H54 (cell line): ENCODE measurements at regions not wholly inside any gene's neighbourhood (a gene's known extent, or its start where the extent isn't known, plus 50 kb on each side); places are given as distances from the start of the nearest gene placed in this dataset.

Experiments used
- DNase-seq: peaks from one replicate; pipeline ENCODE4 v3.0.0; 2011; ENCODE audit warnings: low spot score, mixed read lengths; ENCODE audit not compliant: insufficient read length
- FAIRE-seq: peaks from 3 replicates; lab custom pipeline; 2011; peaks lifted over from hg19 to GRCh38; lab: Jason Lieb, UNC
- POLR2A ChIP-seq: IDR thresholded peaks from 2 replicates; pipeline ENCODE4 v1.6.1; 2011; ENCODE audit warnings: low read depth, mild to moderate bottlenecking, low read length

DNA sequence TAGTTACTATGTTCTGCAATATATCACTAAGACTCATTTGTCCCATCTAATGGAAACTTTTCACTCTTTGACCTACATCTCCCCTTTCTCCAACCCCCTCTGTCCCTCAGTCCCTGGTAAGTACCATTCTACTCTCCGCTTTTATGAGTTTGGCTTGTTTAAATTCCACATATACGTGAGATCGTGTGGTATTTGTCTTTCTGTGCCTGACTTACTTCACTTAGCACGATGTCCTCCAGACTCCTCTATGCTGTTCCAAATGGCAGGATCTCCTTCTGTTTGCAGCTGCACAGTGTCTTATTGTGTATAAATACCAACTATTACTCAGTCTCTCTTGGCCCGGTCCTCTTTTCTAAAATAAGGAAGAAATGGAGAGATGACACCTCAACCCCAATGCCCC is 205.4 kb upstream of the NTM start:
- no peak for FAIRE-seq
- DNase-seq, result no peak
- TF ChIP-seq POLR2A, result no peak

DNA sequence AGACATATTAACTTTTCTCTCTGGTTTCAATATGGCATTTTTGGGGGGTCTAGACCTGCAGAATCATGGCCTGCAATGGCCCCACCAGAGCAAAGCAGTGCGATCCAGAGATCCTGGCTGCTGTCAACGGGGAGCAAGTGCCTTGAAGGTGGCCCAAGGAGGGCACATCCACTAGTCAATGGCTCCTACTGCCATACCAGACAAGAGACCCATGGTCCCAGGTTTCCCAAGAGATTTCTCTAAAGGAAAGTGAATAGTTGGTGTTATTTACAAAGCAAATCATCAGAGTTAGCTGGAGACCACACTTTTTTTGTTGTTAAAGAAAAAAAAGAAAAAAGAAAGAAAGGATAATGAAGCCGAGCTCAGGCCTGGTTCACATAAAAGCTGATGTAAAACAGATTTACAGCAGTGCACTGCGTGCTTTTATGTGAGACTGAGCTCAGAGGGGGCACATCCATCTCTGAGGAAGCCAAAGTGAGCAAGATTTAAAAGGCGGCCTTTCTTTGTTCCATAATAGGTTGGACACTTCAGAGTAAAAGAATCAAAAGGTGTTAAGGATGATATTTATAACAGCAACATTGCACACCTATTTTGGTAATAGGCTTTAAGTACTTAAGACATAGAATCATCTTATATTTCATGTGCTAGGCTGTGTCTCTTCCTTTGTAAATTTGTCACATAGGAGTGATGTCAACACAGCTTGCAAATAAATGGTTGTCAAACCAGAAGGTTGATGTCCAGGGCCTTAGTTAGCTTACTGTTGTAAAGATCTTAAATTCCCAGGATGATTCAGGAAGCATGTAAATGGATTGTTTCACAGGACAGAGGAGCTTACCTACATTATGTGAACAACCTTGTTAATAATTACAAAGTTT is 201.3 kb upstream of the NTM start:
- no peak for DNase-seq
- no peak for FAIRE-seq
- TF ChIP-seq POLR2A, result no peak

- FAIRE-seq (no peak), DNase-seq (no peak)
- TF ChIP-seq POLR2A, result no peak
Measured at GRCh38 chr11:131172011-131172410, 198.4 kb upstream of the NTM start.

GRCh38 chr11:131178020-131178419 is 192.4 kb upstream of the NTM start:
- no peak for DNase-seq
- no peak for TF ChIP-seq POLR2A
- no peak for FAIRE-seq

GRCh38 chr11:131178596-131178995 is 191.8 kb upstream of the NTM start:
- TF ChIP-seq POLR2A, result no peak
- FAIRE-seq, result no peak
- DNase-seq, result no peak

DNA sequence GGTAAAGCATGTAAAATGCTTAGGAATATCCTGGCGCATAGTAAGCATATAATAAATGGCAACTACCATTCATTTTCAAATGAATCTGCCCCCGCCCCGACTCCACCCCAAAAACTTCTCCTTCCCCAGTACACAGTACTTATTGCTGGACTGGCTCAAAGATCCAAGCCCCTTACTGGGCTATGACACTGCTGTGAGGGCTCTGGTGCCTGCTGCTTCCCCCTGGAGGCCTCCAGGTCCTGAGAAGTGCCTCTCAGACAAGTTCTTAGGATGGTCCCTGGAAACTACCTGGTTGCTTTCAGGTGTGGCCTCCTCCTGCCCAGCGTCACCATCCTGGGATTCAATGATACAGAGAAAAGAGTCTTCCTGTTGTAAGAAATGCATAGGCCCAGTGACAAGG is 190.6 kb upstream of the NTM start:
- DNase-seq, result no peak
- TF ChIP-seq POLR2A, result no peak
- FAIRE-seq, result no peak

DNA sequence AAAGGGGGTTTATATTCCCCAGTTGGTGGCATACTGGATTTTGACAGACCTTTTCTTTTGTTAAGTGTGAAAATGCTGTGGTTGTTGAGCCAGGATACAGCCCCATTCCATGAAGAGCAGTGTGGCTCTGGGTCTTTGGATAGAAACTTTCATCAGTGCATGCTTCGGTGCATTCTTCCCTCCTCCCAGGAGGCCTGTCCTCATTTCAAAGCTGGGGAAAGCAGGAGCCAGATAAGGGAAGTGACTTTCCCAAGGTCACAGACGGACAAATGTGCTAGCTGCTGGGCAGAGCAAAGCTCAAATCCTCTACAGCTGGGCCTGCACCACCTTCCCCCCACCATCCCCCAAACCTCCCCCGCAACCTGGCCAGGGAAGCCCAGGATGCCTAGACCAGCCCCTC is 184.5 kb upstream of the NTM start:
- no peak for TF ChIP-seq POLR2A
- FAIRE-seq, result no peak
- no peak for DNase-seq

DNA sequence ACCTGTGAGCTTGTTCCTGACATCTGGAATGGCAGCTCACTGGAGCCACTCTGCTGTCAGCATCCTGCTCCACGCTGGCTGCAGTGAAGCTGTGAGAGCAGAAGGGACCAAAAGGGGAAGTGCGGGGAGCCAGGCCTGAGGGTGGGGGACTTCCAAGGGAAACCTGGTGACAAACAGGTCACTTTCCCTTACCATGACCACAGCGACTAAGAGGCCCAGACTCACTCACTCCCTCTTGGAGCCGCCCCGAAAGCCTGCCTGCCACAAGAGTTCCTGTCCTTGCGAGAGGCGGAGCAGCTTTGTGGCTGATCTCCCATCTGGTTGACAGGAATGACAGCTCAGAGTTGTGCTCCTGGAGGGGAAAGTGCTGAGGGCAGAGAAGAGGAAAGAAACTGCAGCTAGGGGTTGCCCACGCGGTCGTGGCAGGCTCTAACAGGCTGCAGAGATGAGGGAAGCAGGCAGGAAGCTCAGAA is 183.8 kb upstream of the NTM start:
- no peak for DNase-seq
- FAIRE-seq, result no peak
- no peak for TF ChIP-seq POLR2A

GRCh38 chr11:131190446-131190845 is 180.0 kb upstream of the NTM start:
- FAIRE-seq (no peak), DNase-seq (no peak)
- TF ChIP-seq POLR2A, result no peak

GRCh38 chr11:131191606-131192005 is 178.8 kb upstream of the NTM start:
- FAIRE-seq, result no peak

GRCh38 chr11:131192628-131193027 is 177.8 kb upstream of the NTM start:
- FAIRE-seq (no peak), DNase-seq (no peak)
- no peak for TF ChIP-seq POLR2A

More at GRCh38 chr11:131191606-131192005, 178.8 kb upstream of the NTM start:
- TF ChIP-seq POLR2A, result no peak
- no peak for DNase-seq

- no peak for FAIRE-seq
- no peak for DNase-seq
- no peak for TF ChIP-seq POLR2A
Measured at GRCh38 chr11:131193031-131193501, 177.3 kb upstream of the NTM start.

DNA sequence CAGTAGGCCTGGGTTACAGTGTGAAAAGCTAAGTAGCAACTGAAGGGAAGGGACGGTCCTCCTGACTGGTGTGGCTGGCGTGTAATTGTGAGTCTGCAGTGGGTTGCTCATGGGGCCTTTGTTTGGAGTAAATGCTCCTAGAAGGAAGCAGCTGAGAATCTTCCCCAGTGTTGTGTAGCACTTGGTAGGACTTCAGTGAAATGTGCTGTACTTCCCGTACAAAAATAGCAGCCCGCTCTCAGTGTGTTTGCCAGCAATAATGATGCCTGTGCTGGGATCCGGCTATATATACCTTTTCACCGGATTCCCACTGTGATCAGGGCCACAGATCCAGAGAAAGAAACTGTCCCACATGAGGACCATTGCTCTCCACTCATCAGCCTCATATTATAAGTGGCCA is 175.7 kb upstream of the NTM start:
- no peak for TF ChIP-seq POLR2A
- FAIRE-seq, result no peak

DNA sequence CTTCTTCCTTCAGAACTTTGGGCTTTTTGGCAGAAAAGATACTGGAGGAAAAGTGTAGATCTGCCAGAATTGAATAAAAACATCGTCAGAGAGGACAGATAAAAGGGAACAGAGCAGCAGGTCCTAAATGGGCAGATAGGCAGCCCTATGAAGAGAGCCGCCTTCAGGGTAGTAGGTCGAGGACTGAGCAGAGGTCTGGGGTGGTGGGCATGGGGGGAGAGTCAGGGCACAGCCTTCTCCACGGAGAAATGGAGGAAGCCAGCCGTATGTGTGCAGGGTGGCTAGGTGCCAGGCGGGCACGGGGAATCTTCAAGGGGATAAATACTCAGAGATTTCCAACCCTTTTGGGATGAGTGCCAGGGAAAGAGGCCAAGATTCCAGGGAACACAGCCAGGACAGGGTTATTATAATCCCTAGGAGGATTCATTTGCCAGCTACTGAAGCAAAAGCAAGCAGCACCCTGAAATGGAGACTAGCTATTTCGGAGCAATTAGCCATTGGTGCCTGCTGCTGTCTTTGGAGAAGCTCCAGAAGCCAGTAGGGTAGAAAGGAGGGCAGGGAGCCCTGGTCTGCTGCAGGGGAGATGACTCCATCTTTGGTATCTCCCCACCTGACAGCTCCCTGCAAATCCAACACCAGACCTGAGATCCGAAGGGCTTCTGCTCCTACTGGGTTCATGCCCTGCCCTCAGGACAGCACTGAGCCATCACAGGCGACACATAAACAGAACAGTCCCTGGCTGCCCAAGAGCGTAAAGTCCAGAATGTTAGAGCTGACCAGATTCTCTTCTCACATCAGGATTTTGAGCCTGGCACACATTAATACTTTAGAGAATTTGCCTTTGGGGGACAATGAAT is 174.5 kb upstream of the NTM start:
- TF ChIP-seq POLR2A, result no peak
- DNase-seq (no peak), FAIRE-seq (no peak)

More for the DNA sequence above, 175.7 kb upstream of the NTM start:
- DNase-seq, result no peak
